H1 (cell line): ENCODE measurements at regions not wholly inside any gene's neighbourhood (a gene's known extent, or its start where the extent isn't known, plus 50 kb on each side); places are given as distances from the start of the nearest gene placed in this dataset.

ENCODE experiments used
- KDM1A ChIP-seq: fragments of 200-600, 300-600 bp; sonication (generic); IDR thresholded peaks from 2 replicates; pipeline ENCODE4 v1.7.1; 2016; ENCODE audit warnings: mild to moderate bottlenecking, low read length, borderline replicate concordance
- KDM5A ChIP-seq: fragments of 200-600 bp; IDR thresholded peaks from 2 replicates; pipeline ENCODE4 v1.7.1; 2012; ENCODE audit warnings: mild to moderate bottlenecking, low read length, inconsistent platforms, mixed read lengths
- NANOG ChIP-seq: IDR thresholded peaks from 2 replicates; pipeline ENCODE4 v1.6.1; 2011; ENCODE audit warnings: low read length, low read depth, mild to moderate bottlenecking, inconsistent platforms; ENCODE audit not compliant: insufficient read depth, poor library complexity, severe bottlenecking
- NRF1 ChIP-seq: IDR thresholded peaks from 2 replicates; pipeline ENCODE4 v1.6.1; 2011; ENCODE audit warnings: mild to moderate bottlenecking, low read depth, low read length, improper control_type of control experiment

DNA sequence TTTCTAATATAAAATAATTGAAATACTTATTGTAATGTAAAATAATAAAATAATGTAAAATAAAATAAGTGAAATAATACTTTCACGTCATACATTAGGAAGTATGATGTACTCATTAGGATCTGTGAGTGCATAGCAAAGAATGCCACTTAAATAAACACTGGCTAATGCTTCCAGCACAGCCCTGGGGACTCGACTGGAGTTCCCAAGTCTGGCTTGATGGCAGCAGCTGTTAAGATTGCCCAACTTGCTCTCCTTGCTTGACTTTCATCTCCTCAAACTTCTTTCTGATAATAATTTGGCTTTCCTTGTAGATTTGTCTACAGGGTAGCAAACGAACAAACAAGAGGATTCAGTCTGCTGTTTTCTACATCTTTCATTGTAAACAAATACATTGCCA lies 191.9 kb downstream of the COG6 start (continued):
- TF ChIP-seq NRF1 (no peak), KDM5A (no peak), KDM1A (no peak), NANOG (no peak)
- TF ChIP-seq, all 59 proteins: peak for 0
